ENCODE measurements at regions not wholly inside any gene's neighbourhood (a gene's known extent, or its start where the extent isn't known, plus 50 kb on each side); places are given as distances from the start of the nearest gene placed in this dataset.
"Not testable (repeated sequence)": the region's sequence is repeated elsewhere in the genome, so short reads cannot be mapped to it uniquely, and the experiment has no call there.

GRCh38 chr2:194079989-194080388 lies 1577.0 kb upstream of the SLC39A10 start:
- DNase-seq (ENCODE audit: low read depth) = no peak
- TF ChIP-seq, protein P1, sequence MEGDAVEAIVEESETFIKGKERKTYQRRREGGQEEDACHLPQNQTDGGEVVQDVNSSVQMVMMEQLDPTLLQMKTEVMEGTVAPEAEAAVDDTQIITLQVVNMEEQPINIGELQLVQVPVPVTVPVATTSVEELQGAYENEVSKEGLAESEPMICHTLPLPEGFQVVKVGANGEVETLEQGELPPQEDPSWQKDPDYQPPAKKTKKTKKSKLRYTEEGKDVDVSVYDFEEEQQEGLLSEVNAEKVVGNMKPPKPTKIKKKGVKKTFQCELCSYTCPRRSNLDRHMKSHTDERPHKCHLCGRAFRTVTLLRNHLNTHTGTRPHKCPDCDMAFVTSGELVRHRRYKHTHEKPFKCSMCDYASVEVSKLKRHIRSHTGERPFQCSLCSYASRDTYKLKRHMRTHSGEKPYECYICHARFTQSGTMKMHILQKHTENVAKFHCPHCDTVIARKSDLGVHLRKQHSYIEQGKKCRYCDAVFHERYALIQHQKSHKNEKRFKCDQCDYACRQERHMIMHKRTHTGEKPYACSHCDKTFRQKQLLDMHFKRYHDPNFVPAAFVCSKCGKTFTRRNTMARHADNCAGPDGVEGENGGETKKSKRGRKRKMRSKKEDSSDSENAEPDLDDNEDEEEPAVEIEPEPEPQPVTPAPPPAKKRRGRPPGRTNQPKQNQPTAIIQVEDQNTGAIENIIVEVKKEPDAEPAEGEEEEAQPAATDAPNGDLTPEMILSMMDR (IDR thresholded peaks at IDR 0.05; ENCODE audit: insufficient read depth, low read depth, low read length) = no peak
- H3K4me3 ChIP-seq (ENCODE audit: low read depth, low read length) = no peak overlapping the region

GRCh38 chr2:194077366-194077765 lies 1579.7 kb upstream of the SLC39A10 start:
- H3K4me3 ChIP-seq (ENCODE audit: low read depth, low read length) = no peak overlapping the region
- TF ChIP-seq, protein P1 (IDR thresholded peaks at IDR 0.05; ENCODE audit: insufficient read depth, low read depth, low read length) = no peak
- no peak for DNase-seq (ENCODE audit: low read depth)

- TF ChIP-seq, protein P1 (IDR thresholded peaks at IDR 0.05; ENCODE audit: insufficient read depth, low read depth, low read length) = no peak
- DNase-seq (ENCODE audit: low read depth) = no peak
- H3K4me3 ChIP-seq (ENCODE audit: low read depth, low read length) = no peak overlapping the region
Measured at GRCh38 chr2:194062401-194062800, 1594.6 kb upstream of the SLC39A10 start.

GRCh38 chr2:194060269-194060668 lies 1596.8 kb upstream of the SLC39A10 start:
- H3K4me3 ChIP-seq (ENCODE audit: low read depth, low read length) = no peak overlapping the region
- TF ChIP-seq, protein P1 (IDR thresholded peaks at IDR 0.05; ENCODE audit: insufficient read depth, low read depth, low read length) = no peak

GRCh38 chr2:194054313-194054712 lies 1602.7 kb upstream of the SLC39A10 start:
- no peak overlapping the region for H3K4me3 ChIP-seq (ENCODE audit: low read depth, low read length)
- no peak for DNase-seq (ENCODE audit: low read depth)
- TF ChIP-seq, protein P1 (IDR thresholded peaks at IDR 0.05; ENCODE audit: insufficient read depth, low read depth, low read length) = no peak

More at GRCh38 chr2:194060269-194060668, 1596.8 kb upstream of the SLC39A10 start:
- DNase-seq (ENCODE audit: low read depth) = no peak

DNA sequence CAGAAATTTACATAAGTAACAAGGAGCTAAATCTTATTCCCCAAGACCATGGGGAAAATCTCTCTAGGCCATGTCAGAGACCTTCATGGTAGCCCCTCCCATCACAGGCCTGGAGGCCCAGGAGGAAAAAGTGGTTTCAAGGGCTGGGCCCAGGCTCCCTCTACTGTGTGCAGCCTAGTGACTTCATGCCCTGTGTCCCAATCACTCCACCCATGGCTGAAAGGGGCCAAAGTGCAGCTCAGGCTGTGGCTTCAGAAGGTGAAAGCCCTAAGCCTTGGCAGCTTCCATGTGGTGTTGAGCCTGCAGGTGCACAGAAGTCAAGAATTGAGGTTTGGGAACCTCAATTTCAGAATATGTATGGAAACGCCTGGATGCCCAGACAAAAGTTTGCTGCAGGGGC lies 1612.7 kb upstream of the SLC39A10 start:
- TF ChIP-seq, protein P1 (IDR thresholded peaks at IDR 0.05; ENCODE audit: insufficient read depth, low read depth, low read length) = no peak
- no peak for DNase-seq (ENCODE audit: low read depth)
- no peak overlapping the region for H3K4me3 ChIP-seq (ENCODE audit: low read depth, low read length)

- not testable (repeated sequence) for H3K4me3 ChIP-seq (ENCODE audit: low read depth, low read length); DNase-seq (ENCODE audit: low read depth)
Measured at GRCh38 chr2:194021130-194021529, 1635.9 kb upstream of the SLC39A10 start.

Measured in fibroblast of villous mesenchyme (primary cell).